ENCODE measurements at regions not wholly inside any gene's neighbourhood (a gene's known extent, or its start where the extent isn't known, plus 50 kb on each side); places are given as distances from the start of the nearest gene placed in this dataset.

GRCh38 chr11:110909336-110909735, 197.1 kb upstream of the ARHGAP20 start:
- H3K18ac ChIP-seq (ENCODE audit: insufficient read length, low read depth, low read length) = no peak overlapping the region
- no peaks in the 10 kb centered on the region for H3K27me3 ChIP-seq (ENCODE audit: insufficient read depth, low read length)
- Mint-ChIP-seq H3K9me3 (no peaks in the 10 kb centered on the region), H3K27ac (no peak overlapping the region), H3K27me3 (ENCODE audit: low read depth) (no peaks in the 10 kb centered on the region; the same call in 1 of the 2 replicates), H3K36me3 (ENCODE audit: insufficient read depth in 1 of 3, low read depth in 3 of 3) (no peaks in the 10 kb centered on the region), H3K4me1 (no peaks in the 10 kb centered on the region), H3K4me3 (no peak overlapping the region)
- H3K4me2 ChIP-seq (ENCODE audit: insufficient read depth, insufficient read length, low read length) = no peak overlapping the region
- no peak overlapping the region for H4K5ac ChIP-seq (ENCODE audit: insufficient read length, low read depth, low read length)
- no peak overlapping the region for H2AK5ac ChIP-seq (ENCODE audit: insufficient read length, low read length)
- H4K91ac ChIP-seq (ENCODE audit: insufficient read length, low read depth, low read length) = no peak overlapping the region
- H3K14ac ChIP-seq (ENCODE audit: insufficient read depth, low read length) = peak overlapping the region; percentile 13; the same call in 1 of the 2 replicates
- no peaks in the 10 kb centered on the region for H3K23me2 ChIP-seq (ENCODE audit: insufficient read length, low read depth, low read length, poor library complexity, severe bottlenecking)
- no peaks in the 10 kb centered on the region for H3K79me1 ChIP-seq (ENCODE audit: insufficient read depth, low read depth, low read length, poor library complexity, severe bottlenecking)
- no peak for TF ChIP-seq CTCF (conservative IDR thresholded peaks at IDR 0.05)
- H3K9me3 ChIP-seq (ENCODE audit: control insufficient read depth, low read depth, low read length) = no peaks in the 10 kb centered on the region
- no peak overlapping the region for H2BK12ac ChIP-seq (ENCODE audit: insufficient read length, low read depth, low read length)
- H3K56ac ChIP-seq (ENCODE audit: insufficient read length, low read depth, low read length) = no peak overlapping the region
- H3K23ac ChIP-seq (ENCODE audit: insufficient read length, low read depth, low read length) = no peak overlapping the region
- H3K79me2 ChIP-seq (ENCODE audit: insufficient read depth, low read length) = no peaks in the 10 kb centered on the region
- no peak overlapping the region for H2BK5ac ChIP-seq (ENCODE audit: insufficient read length, low read length)
- H2AFZ ChIP-seq (ENCODE audit: low read length) = no peak overlapping the region
- no peak overlapping the region for H2BK120ac ChIP-seq (ENCODE audit: low read depth, low read length, poor library complexity, severe bottlenecking)
- no peak overlapping the region for H3K9ac ChIP-seq (ENCODE audit: extremely low read depth, insufficient read length, low read length)
- no peaks in the 10 kb centered on the region for H4K20me1 ChIP-seq (ENCODE audit: control insufficient read depth, insufficient read depth, insufficient read length)
- WGBS (ENCODE audit: extremely low coverage, insufficient read length, low lambda C conversion rate) = no CpG with 5 or more reads among the region's 8 CpGs
- no peak for DNase-seq
- no peak overlapping the region for H3K27ac ChIP-seq (ENCODE audit: insufficient read length, low read depth, low read length)
- no peak overlapping the region for H2BK15ac ChIP-seq (ENCODE audit: low read depth, low read length)
- H4K8ac ChIP-seq (replicated peaks; ENCODE audit: insufficient read length, low read depth, low read length) = no peak overlapping the region
- no peak overlapping the region for H3K4ac ChIP-seq (ENCODE audit: low read depth, low read length)
- H3T11ph ChIP-seq (ENCODE audit: low read length) = no peak overlapping the region
- no peaks in the 10 kb centered on the region for H3K4me1 ChIP-seq (ENCODE audit: insufficient read depth, low read length)
- H2BK20ac ChIP-seq (ENCODE audit: low read depth, low read length, poor library complexity, severe bottlenecking) = no peak overlapping the region
